ENCODE measurements at regions not wholly inside any gene's neighbourhood (a gene's known extent, or its start where the extent isn't known, plus 50 kb on each side); places are given as distances from the start of the nearest gene placed in this dataset.
A peak's percentile ranks its signal among the peaks of the same experiment; 100 is the strongest.

DNA sequence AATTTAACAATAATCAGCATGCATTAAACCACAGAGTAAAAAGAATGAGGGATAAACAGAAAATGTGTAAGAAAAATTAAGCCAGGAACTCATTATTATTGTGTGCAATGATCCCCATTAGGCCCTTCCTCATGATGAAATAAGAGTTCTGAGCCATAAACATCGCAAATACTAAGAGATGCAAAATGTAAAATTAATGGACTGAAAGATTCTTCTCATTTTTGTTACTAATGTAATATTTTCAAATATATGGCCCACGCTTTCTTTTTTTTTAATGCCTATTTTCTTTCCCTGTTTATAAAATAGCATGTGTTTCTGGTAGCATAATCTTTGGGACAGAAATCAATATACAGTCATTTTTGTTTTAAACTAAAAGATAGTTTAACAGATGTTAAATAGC lies 281.0 kb downstream of the PDGFC start:
- in situ Hi-C loops (cut with HindIII; ENCODE audit: low pct_ligation_motif_present, low sequenced_read_pairs), result no loop called here
- Histone ChIP-seq H3K36me3 (replicated peaks) (no peaks in the 10 kb centered on the region), H3K27ac (no peak overlapping the region), H3K4me3 (ENCODE audit: low read depth, low read length) (no peak overlapping the region), H3K27me3 (replicated peaks) (no peaks in the 10 kb centered on the region)
- TF ChIP-seq, protein P1, sequence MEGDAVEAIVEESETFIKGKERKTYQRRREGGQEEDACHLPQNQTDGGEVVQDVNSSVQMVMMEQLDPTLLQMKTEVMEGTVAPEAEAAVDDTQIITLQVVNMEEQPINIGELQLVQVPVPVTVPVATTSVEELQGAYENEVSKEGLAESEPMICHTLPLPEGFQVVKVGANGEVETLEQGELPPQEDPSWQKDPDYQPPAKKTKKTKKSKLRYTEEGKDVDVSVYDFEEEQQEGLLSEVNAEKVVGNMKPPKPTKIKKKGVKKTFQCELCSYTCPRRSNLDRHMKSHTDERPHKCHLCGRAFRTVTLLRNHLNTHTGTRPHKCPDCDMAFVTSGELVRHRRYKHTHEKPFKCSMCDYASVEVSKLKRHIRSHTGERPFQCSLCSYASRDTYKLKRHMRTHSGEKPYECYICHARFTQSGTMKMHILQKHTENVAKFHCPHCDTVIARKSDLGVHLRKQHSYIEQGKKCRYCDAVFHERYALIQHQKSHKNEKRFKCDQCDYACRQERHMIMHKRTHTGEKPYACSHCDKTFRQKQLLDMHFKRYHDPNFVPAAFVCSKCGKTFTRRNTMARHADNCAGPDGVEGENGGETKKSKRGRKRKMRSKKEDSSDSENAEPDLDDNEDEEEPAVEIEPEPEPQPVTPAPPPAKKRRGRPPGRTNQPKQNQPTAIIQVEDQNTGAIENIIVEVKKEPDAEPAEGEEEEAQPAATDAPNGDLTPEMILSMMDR (IDR thresholded peaks at IDR 0.05; ENCODE audit: low read depth, low read length, missing control alignments), result no peak
- DNase-seq, result no peak

DNA sequence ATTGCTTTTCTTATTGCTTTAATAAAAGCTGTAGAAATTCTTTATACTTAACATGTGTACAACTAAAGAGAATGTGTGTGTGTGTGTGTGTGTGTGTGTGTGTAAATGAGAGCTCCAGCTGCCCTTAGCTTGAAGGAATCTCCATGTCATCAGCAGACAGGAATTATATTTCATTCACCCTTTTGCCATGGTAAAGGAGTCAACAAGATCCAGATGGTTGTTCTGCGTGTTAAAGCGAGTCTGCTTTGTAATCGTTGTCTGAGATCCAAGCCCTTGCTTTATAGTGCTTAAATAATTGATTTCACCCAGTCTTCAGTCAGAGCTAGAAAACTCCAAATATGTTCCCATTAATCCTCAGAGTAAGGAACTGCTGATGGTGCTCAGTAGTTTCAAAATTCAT lies 285.5 kb downstream of the PDGFC start:
- TF ChIP-seq, protein P1 (IDR thresholded peaks at IDR 0.05; ENCODE audit: low read depth, low read length, missing control alignments), result no peak
- Histone ChIP-seq H3K27me3 (replicated peaks) (no peaks in the 10 kb centered on the region), H3K36me3 (replicated peaks) (no peaks in the 10 kb centered on the region), H3K4me3 (ENCODE audit: low read depth, low read length) (no peak overlapping the region), H3K27ac (no peak overlapping the region)
- peak; percentile 82 for DNase-seq
- in situ Hi-C loops (cut with HindIII; ENCODE audit: low pct_ligation_motif_present, low sequenced_read_pairs), result no loop called here

DNA sequence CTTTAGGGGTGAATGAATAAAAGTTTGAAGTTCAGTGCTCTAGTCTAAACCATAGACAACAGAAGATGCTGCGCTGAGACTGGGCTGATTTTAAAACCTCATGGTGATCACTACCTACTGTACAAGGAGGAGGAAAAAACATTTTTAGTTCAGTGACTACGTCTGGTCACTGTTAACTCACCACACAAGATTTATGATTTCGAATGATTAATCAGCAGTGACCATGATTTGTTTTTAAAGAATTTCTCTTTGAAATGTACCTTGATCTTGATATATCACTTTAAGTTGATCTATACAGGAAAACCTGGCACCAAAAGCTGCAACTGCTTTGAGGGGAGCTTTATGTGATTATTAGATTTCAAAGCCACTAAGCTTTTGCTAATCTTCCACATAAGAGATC lies 286.3 kb downstream of the PDGFC start:
- DNase-seq, result no peak
- H3K4me3 ChIP-seq (ENCODE audit: low read depth, low read length), result no peak overlapping the region
- no peaks in the 10 kb centered on the region for H3K27me3 ChIP-seq (replicated peaks)
- TF ChIP-seq, protein P1 (IDR thresholded peaks at IDR 0.05; ENCODE audit: low read depth, low read length, missing control alignments), result no peak
- in situ Hi-C loops (cut with HindIII; ENCODE audit: low pct_ligation_motif_present, low sequenced_read_pairs), result no loop called here
- H3K36me3 ChIP-seq (replicated peaks), result no peaks in the 10 kb centered on the region
- H3K27ac ChIP-seq, result no peak overlapping the region

DNA sequence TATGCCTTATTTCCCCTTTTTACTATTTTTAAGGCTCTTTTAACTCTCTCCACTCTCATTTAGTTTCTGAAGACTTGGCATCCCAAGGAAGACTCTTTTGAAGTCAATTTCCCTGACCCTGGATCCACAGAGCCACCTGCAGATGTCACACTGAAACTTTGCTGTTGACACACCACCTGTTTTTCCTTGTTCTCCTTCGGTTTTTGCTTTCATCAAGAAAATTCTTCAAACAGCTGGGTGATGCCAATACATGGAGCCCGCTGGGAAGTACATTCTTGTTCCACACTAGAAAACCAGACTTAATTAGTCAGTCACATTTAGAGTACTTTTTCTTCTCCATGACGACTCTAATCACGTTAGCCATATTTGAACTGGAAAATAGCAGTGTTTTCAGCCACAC lies 293.9 kb downstream of the PDGFC start:
- TF ChIP-seq, protein P1 (IDR thresholded peaks at IDR 0.05; ENCODE audit: low read depth, low read length, missing control alignments), result no peak
- Histone ChIP-seq H3K27me3 (replicated peaks) (no peaks in the 10 kb centered on the region), H3K27ac (no peak overlapping the region), H3K4me3 (ENCODE audit: low read depth, low read length) (no peak overlapping the region), H3K36me3 (replicated peaks) (no peaks in the 10 kb centered on the region)
- DNase-seq, result no peak
- in situ Hi-C loops (cut with HindIII; ENCODE audit: low pct_ligation_motif_present, low sequenced_read_pairs), result no loop called here

DNA sequence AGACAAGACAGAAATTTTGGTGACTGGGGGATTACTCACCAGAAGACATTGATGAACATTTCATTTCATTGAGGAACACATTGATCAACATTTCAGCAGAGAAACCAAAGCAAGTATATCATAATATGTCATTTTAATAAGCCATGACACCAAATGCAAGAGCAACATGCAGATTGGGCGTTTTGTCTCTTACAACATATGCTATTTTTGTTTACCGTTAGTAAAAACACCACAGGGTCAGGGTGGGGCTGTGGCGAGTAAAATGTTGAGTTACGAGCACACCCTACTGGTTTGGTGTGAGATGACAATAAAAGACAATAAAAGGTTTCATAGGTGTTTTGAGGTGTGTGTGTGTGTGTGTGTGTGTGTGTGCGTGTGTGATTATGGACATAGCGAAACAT lies 294.5 kb downstream of the PDGFC start:
- in situ Hi-C loops (cut with HindIII; ENCODE audit: low pct_ligation_motif_present, low sequenced_read_pairs), result no loop called here
- H3K27ac ChIP-seq, result peak overlapping the region; percentile 43
- no peaks in the 10 kb centered on the region for H3K27me3 ChIP-seq (replicated peaks)
- H3K4me3 ChIP-seq (ENCODE audit: low read depth, low read length), result no peak overlapping the region
- peak; percentile 42 for DNase-seq
- TF ChIP-seq, protein P1 (IDR thresholded peaks at IDR 0.05; ENCODE audit: low read depth, low read length, missing control alignments), result peak; percentile 52
- H3K36me3 ChIP-seq (replicated peaks), result no peaks in the 10 kb centered on the region

DNA sequence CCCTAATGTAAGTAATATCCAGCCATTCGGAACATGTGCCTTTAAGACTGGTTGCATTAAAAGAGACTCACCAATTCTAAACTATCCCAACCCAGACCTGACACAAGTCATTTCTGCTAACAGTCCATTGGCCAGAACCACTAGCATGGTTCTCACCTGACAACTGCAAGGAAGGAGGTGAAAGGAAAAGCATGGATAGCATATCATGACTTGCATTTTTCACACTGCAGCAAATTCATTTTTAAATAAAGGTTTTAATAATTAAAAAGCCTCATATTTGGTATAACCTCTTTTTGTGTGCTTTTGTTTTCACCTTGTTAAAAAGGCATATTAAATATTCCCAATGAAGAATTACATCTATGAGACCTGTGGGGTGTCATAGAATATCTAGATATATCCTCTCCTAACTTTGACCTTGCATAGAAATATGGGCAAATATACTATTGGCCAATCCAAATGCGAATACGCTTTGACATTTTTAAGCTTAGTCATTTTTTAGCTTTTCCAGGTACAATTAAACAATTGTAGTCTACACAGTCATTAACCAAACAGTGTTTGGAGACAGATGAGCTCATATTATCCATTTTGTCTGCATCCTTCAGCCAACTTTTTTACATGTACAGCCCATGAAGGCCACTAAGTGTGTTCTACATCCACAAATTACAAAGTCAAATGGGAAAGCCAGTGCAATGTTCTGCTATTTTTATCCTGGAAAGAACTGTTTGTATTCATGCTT lies 295.3 kb downstream of the PDGFC start:
- in situ Hi-C loops (cut with HindIII; ENCODE audit: low pct_ligation_motif_present, low sequenced_read_pairs), result no loop called here
- no peak overlapping the region for H3K4me3 ChIP-seq (ENCODE audit: low read depth, low read length)
- no peak for DNase-seq
- no peaks in the 10 kb centered on the region for H3K36me3 ChIP-seq (replicated peaks)
- H3K27ac ChIP-seq, result peak overlapping the region; percentile 12
- no peaks in the 10 kb centered on the region for H3K27me3 ChIP-seq (replicated peaks)
- TF ChIP-seq, protein P1 (IDR thresholded peaks at IDR 0.05; ENCODE audit: low read depth, low read length, missing control alignments), result no peak

Data from brain microvascular endothelial cell (primary cell).